ENCODE measurements at regions not wholly inside any gene's neighbourhood (a gene's known extent, or its start where the extent isn't known, plus 50 kb on each side); places are given as distances from the start of the nearest gene placed in this dataset.
"Not testable (repeated sequence)": the region's sequence is repeated elsewhere in the genome, so short reads cannot be mapped to it uniquely, and the experiment has no call there.

GRCh38 chr12:91877456-91878235 is 268.0 kb downstream of the BTG1 start:
- FAIRE-seq, result peak; percentile 56
- no peak for TF ChIP-seq CTCF (IDR thresholded peaks at IDR 0.05; ENCODE audit: insufficient read depth, missing control alignments)
- no peak for DNase-seq (ENCODE audit: insufficient read length, low spot score)

GRCh38 chr12:91877022-91877421 is 268.6 kb downstream of the BTG1 start:
- FAIRE-seq (no peak), DNase-seq (ENCODE audit: insufficient read length, low spot score) (no peak)
- no peak for TF ChIP-seq CTCF (IDR thresholded peaks at IDR 0.05; ENCODE audit: insufficient read depth, missing control alignments)

DNA sequence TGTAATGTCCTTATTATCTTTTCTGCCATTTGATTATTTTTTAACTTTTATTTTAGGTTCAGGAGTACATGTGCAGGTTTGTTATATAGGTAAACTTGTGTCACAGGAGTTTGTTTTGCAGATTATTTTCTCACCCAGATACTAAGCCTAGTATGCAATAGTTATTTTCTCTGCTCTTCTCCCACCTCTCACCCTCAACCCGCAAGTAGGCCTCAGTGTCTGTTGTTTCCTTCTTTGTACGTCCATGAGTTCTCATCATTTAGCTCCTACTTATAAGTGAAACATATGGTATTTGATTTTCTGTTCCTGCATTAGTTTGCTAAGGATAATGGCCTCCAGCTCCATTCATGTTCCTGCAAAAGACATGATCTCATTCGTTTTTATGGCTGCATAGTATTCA is 270.0 kb downstream of the BTG1 start:
- DNase-seq (ENCODE audit: insufficient read length, low spot score); FAIRE-seq: not testable (repeated sequence)

DNA sequence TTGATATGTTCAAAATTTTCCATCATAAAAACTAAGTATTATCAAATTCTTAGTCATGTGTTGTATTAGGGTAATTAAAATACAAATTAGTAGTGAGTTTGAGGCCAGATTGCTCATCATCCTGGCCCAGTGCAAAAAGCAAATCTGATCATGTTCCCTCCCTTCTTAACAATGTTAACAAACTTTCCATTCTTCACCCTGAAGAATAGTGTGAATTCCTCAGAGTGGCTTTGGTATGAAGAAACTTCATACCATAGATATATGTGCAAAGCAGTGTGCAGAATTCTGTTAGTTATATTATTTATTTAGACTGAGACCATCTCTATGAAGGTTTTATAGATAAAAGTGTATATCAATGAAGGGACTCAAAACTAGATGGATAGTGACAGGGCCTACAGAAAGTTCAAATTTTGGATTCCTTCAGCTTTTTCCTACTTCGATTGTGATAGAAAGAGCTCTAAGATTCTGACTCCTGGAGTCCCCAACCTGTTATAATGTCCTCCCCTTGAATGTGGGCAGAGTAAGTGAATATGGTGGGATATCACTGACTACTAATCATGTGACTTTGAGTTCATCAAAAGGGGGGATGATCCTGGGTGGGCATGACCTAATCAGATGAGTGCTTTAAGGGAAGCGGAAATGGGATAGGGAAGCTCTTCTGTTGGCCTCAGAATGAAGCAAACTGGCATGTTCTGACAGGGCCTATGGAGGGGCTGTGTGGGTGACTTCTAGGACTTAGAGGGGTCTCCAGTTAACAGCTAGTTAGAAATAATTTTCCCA is 271.4 kb downstream of the BTG1 start:
- no peak for FAIRE-seq
- TF ChIP-seq CTCF (IDR thresholded peaks at IDR 0.05; ENCODE audit: insufficient read depth, missing control alignments), result no peak
- DNase-seq (ENCODE audit: insufficient read length, low spot score), result no peak

DNA sequence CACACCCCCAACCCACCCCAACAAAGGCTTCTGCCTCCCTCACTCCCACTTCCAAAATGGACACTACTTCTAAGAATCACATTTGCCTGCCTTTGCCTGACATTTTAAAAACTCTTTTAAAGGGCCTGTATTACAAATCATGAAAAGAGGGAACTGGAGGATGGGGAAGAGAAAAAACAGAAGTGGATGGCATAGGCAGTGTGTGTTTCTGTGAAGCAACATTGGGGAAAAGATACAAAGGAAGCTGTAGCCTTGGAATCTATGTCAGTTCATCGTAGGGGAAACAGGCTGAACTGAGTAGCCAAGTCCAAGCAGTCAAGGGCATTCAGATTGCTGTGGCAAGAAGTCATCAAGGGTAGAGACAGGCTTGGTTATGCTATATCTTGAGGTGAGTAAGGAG is 273.9 kb downstream of the BTG1 start:
- DNase-seq (ENCODE audit: insufficient read length, low spot score) (no peak), FAIRE-seq (no peak)
- TF ChIP-seq CTCF (IDR thresholded peaks at IDR 0.05; ENCODE audit: insufficient read depth, missing control alignments), result no peak

DNA sequence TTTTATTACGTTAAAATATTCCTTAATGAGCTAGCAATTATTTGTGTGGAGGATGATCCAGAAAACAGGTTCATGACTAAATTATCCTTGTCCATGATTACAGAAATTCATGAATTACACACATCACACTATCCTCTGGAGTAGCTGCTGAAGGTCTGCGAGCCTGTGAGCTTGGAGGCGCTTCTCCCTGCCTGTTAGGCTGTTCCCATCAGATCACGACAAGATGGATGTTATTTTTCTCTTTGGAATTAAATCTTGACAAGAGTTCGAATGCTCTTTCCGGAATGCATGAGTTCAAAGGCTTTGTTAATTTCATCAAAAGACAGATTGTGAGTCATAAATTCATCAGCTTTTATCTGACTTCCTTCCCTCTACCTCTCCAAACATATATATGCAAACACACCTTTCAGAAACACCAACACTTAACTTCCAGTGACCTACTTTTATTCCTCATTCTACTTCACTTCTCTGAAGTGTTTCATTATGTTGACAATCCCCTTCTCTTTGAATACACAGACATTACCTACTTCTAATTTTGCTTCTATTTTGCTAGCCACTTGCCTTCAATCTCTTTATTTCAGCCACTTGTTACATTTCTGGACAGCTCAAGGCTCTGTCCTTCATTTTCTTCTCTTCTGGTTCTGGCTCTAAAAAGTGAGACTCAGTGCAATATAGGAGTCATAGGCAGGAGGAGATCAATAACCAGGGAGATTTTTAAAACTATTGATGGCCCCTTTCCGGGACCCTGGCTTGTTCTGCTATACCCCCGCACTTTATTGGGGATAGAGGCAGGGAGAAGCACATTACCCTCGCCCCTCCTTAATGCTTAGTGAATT is 274.6 kb downstream of the BTG1 start:
- no peak for TF ChIP-seq CTCF (IDR thresholded peaks at IDR 0.05; ENCODE audit: insufficient read depth, missing control alignments)
- no peak for FAIRE-seq
- DNase-seq (ENCODE audit: insufficient read length, low spot score), result no peak

DNA sequence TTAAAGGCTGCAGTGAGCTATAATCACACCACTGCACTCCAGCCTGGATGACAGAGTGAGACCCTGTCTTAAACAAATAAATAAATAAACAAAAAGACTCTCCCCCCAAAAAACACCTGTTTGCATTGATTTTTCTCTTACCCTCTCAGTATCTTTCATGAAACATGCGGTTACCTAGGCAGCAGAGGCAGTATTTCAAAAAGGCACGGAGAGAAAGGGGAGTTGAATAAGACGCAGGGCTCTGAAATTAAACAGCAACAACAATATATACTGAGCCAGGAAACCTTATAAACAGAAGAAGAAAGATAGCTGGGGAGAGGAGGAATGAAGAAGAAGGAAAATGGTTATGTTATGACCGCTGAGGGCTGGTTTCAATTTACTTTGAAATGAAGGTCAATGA is 277.6 kb downstream of the BTG1 start:
- DNase-seq (ENCODE audit: insufficient read length, low spot score), result no peak
- TF ChIP-seq CTCF (IDR thresholded peaks at IDR 0.05; ENCODE audit: insufficient read depth, missing control alignments), result no peak
- FAIRE-seq, result no peak

Data from D721Med (cell line).